HepG2 (cell line): ENCODE measurements at regions not wholly inside any gene's neighbourhood (a gene's known extent, or its start where the extent isn't known, plus 50 kb on each side); places are given as distances from the start of the nearest gene placed in this dataset.

Experiments used
- BORCS8-MEF2B ChIP-seq: sonication (generic); formaldehyde crosslinking; IDR thresholded peaks from 2 replicates; pipeline ENCODE4 v1.8.0; 2022; ENCODE audit warnings: mild to moderate bottlenecking, missing genetic modification reagents
- EHMT2 ChIP-seq: fragments of 200-600 bp; sonication (generic); IDR thresholded peaks from 2 replicates; pipeline ENCODE4 v1.7.0; 2017; ENCODE audit warnings: antibody characterized with exemption, low read depth, low read length, borderline replicate concordance
- ETV5 ChIP-seq: IDR thresholded peaks from 2 replicates; pipeline ENCODE4 v1.6.1; 2018; ENCODE audit warnings: missing biosample characterization, missing genetic modification reagents, inconsistent platforms, borderline replicate concordance
- FOXP1 ChIP-seq, 2 experiments: fragments of 450-650 bp in 1 of 2; IDR thresholded peaks; 2 replicates each; pipeline ENCODE4 v1.6.1; 2017 to 2018; ENCODE audit warnings: antibody characterized with exemption in 1 of 2
- KAT8 ChIP-seq: IDR thresholded peaks from 2 replicates; pipeline ENCODE4 v1.6.1; 2016; ENCODE audit warnings: missing genetic modification reagents, missing compliant biosample characterization
- MED1 ChIP-seq: sonication (generic); formaldehyde crosslinking; IDR thresholded peaks from 2 replicates; pipeline ENCODE4 v1.4.0; 2020; ENCODE audit warnings: missing genetic modification reagents
- NR2F2 ChIP-seq: IDR thresholded peaks from 2 replicates; pipeline ENCODE4 v1.6.1; 2012; ENCODE audit warnings: low read depth, inconsistent platforms, borderline replicate concordance
- PREB ChIP-seq: sonication (generic); formaldehyde crosslinking; IDR thresholded peaks from 2 replicates; pipeline ENCODE4 v1.4.0; 2020; ENCODE audit warnings: missing genetic modification reagents
- RAD21 ChIP-seq: fragments of 450-650 bp; formaldehyde crosslinking; IDR thresholded peaks from 2 replicates; pipeline ENCODE4 v1.5.0; 2020; ENCODE audit warnings: mild to moderate bottlenecking
- RCOR2 ChIP-seq: IDR thresholded peaks from 2 replicates; pipeline ENCODE4 v1.6.1; 2016; ENCODE audit warnings: missing biosample characterization, missing genetic modification reagents
- SMAD3 ChIP-seq: sonication (generic); formaldehyde crosslinking; IDR thresholded peaks from 2 replicates; pipeline ENCODE4 v1.4.0; 2020; ENCODE audit warnings: missing genetic modification reagents
- SSRP1 ChIP-seq: IDR thresholded peaks from 2 replicates; pipeline ENCODE4 v1.6.1; 2016; ENCODE audit warnings: control low read depth
- TRIM24 ChIP-seq: sonication (generic); formaldehyde crosslinking; IDR thresholded peaks from 2 replicates; pipeline ENCODE4 v1.8.0; 2022; ENCODE audit warnings: mild to moderate bottlenecking, missing genetic modification reagents
- YEATS4 ChIP-seq: sonication (generic); formaldehyde crosslinking; IDR thresholded peaks from 2 replicates; pipeline ENCODE4 v1.4.0; 2020; ENCODE audit warnings: missing genetic modification reagents, borderline replicate concordance
- ZNF124 ChIP-seq: sonication (generic); formaldehyde crosslinking; IDR thresholded peaks from 2 replicates; pipeline ENCODE4 v1.4.0; 2020; ENCODE audit warnings: missing genetic modification reagents
- ZNF296 ChIP-seq: sonication (generic); formaldehyde crosslinking; conservative IDR thresholded peaks from 2 replicates; pipeline ENCODE4 v1.5.0; 2020; ENCODE audit warnings: mild to moderate bottlenecking, missing genetic modification reagents
- ZNF343 ChIP-seq: sonication (generic); formaldehyde crosslinking; IDR thresholded peaks from 2 replicates; pipeline ENCODE4 v1.4.0; 2020; ENCODE audit warnings: mild to moderate bottlenecking, missing genetic modification reagents
- ZNF564 ChIP-seq: sonication (generic); formaldehyde crosslinking; IDR thresholded peaks from 2 replicates; pipeline ENCODE4 v1.8.1; 2023; ENCODE audit warnings: mild to moderate bottlenecking, missing genetic modification reagents
- ZNF749 ChIP-seq: sonication (generic); formaldehyde crosslinking; IDR thresholded peaks from 2 replicates; pipeline ENCODE4 v1.8.0; 2022; ENCODE audit warnings: mild to moderate bottlenecking, missing genetic modification reagents, moderate library complexity, borderline replicate concordance
- ZNF850 ChIP-seq: sonication (generic); formaldehyde crosslinking; conservative IDR thresholded peaks from 2 replicates; pipeline ENCODE4 v1.9.0; 2021; ENCODE audit warnings: mild to moderate bottlenecking, missing genetic modification reagents
- TF ChIP-seq, protein P1 (sequence below): sonication (generic); formaldehyde crosslinking; IDR thresholded peaks from 2 replicates; pipeline ENCODE4 v1.4.0; 2020; ENCODE audit warnings: mild to moderate bottlenecking, low read depth, missing genetic modification reagents
- TF ChIP-seq, protein P2 (sequence below): sonication (generic); formaldehyde crosslinking; IDR thresholded peaks from 2 replicates; pipeline ENCODE4 v1.8.1; 2023; ENCODE audit warnings: mild to moderate bottlenecking, inconsistent platforms, moderate library complexity, missing genetic modification reagents, borderline replicate concordance
- TF ChIP-seq, protein P3 (sequence below): sonication (generic); formaldehyde crosslinking; IDR thresholded peaks from 2 replicates; pipeline ENCODE4 v1.5.0; 2020; ENCODE audit warnings: mild to moderate bottlenecking, low read depth, missing genetic modification reagents, borderline replicate concordance
- TF ChIP-seq, protein P4 (sequence below): IDR thresholded peaks from 2 replicates; pipeline ENCODE4 v1.6.1; 2016; ENCODE audit warnings: mild to moderate bottlenecking, missing biosample characterization, missing genetic modification reagents
- TF ChIP-seq, protein P5 (sequence below): sonication (generic); formaldehyde crosslinking; IDR thresholded peaks from 2 replicates; pipeline ENCODE4 v1.4.0; 2020; ENCODE audit warnings: low read depth, mild to moderate bottlenecking, missing genetic modification reagents

GRCh38 chr15:62569460-62570404 is 404.6 kb upstream of the C2CD4B start (continued):
- TF ChIP-seq NR2F2 (peak; percentile 89), SSRP1 (0 out of 2 replicates have a peak, but pooled peaks have one; percentile 54), TRIM24 (CRISPR knock-in tag) (no peak), EHMT2 (peak; percentile 79; the same call in 1 of the 2 replicates), ZNF749 (CRISPR knock-in tag) (peak; percentile 38; the same call in 1 of the 2 replicates), ZNF850 (CRISPR knock-in tag) (no peak), ZNF564 (CRISPR knock-in tag) (peak; percentile 78; the same call in 1 of the 2 replicates), ZNF343 (0 out of 2 replicates have a peak, but pooled peaks have one; percentile 44), MED1 (CRISPR knock-in tag) (peak; percentile 85), ZNF296 (CRISPR knock-in tag) (no peak), SMAD3 (CRISPR knock-in tag) (peak; percentile 90), KAT8 (CRISPR knock-in tag) (peak; percentile 76; the same call in 1 of the 2 replicates), YEATS4 (CRISPR knock-in tag) (peak; percentile 40; the same call in 1 of the 2 replicates), ZNF124 (no peak), RCOR2 (peak; percentile 94), PREB (CRISPR knock-in tag) (no peak), FOXP1 (IDR thresholded peaks at IDR 0.05) (peak; percentile 82), FOXP1 (CRISPR knock-in tag; IDR thresholded peaks at IDR 0.05) (peak; percentile 94), BORCS8-MEF2B (CRISPR knock-in tag) (0 out of 2 replicates have a peak, but pooled peaks have one; percentile 36), RAD21 (CRISPR knock-in tag) (no peak), ETV5 (peak; percentile 47; the same call in 1 of the 2 replicates)
- TF ChIP-seq, protein P1, sequence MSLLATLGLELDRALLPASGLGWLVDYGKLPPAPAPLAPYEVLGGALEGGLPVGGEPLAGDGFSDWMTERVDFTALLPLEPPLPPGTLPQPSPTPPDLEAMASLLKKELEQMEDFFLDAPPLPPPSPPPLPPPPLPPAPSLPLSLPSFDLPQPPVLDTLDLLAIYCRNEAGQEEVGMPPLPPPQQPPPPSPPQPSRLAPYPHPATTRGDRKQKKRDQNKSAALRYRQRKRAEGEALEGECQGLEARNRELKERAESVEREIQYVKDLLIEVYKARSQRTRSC, result no peak
- TF ChIP-seq, protein P2, sequence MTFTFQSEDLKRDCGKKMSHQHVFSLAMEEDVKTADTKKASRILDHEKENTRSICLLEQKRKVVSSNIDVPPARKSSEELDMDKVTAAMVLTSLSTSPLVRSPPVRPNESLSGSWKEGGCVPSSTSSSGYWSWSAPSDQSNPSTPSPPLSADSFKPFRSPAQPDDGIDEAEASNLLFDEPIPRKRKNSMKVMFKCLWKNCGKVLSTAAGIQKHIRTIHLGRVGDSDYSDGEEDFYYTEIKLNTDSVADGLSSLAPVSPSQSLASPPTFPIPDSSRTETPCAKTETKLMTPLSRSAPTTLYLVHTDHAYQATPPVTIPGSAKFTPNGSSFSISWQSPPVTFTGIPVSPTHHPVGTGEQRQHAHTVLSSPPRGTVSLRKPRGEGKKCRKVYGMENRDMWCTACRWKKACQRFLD (CRISPR knock-in tag), result no peak
- TF ChIP-seq, protein P3, sequence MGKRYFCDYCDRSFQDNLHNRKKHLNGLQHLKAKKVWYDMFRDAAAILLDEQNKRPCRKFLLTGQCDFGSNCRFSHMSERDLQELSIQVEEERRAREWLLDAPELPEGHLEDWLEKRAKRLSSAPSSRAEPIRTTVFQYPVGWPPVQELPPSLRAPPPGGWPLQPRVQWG (CRISPR knock-in tag), result no peak
- TF ChIP-seq, protein P4, sequence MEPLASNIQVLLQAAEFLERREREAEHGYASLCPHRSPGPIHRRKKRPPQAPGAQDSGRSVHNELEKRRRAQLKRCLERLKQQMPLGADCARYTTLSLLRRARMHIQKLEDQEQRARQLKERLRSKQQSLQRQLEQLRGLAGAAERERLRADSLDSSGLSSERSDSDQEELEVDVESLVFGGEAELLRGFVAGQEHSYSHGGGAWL (CRISPR knock-in tag), result no peak
- TF ChIP-seq, protein P5, sequence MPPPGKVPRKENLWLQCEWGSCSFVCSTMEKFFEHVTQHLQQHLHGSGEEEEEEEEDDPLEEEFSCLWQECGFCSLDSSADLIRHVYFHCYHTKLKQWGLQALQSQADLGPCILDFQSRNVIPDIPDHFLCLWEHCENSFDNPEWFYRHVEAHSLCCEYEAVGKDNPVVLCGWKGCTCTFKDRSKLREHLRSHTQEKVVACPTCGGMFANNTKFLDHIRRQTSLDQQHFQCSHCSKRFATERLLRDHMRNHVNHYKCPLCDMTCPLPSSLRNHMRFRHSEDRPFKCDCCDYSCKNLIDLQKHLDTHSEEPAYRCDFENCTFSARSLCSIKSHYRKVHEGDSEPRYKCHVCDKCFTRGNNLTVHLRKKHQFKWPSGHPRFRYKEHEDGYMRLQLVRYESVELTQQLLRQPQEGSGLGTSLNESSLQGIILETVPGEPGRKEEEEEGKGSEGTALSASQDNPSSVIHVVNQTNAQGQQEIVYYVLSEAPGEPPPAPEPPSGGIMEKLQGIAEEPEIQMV (CRISPR knock-in tag), result 0 out of 2 replicates have a peak, but pooled peaks have one; percentile 34
